Ovary (tissue), 7 donors: ENCODE measurements at regions not wholly inside any gene's neighbourhood (a gene's known extent, or its start where the extent isn't known, plus 50 kb on each side); places are given as distances from the start of the nearest gene placed in this dataset.

Source experiments
- DNase-seq, 5 donors: peaks; one replicate each; pipeline ENCODE4 v3.0.0-alpha.2; 2019 to 2020
- H3K27ac ChIP-seq, 2 donors: fragments of 200-600 bp; one replicate each; pipeline versions ENCODE4 v1.5.1 to v1.8.0; 2019 to 2022
- H3K27me3 ChIP-seq: fragments of 200-600 bp; one replicate; pipeline ENCODE4 v1.8.0; 2022
- H3K36me3 ChIP-seq: fragments of 200-600 bp; sonication (generic); one replicate; pipeline ENCODE4 v1.5.1; 2019
- H3K4me1 ChIP-seq: one replicate; pipeline ENCODE4 v1.8.1; 2013; ENCODE audit warnings: mild to moderate bottlenecking, moderate library complexity; ENCODE audit not compliant: insufficient read depth
- H3K4me3 ChIP-seq: fragments of 200-600 bp; sonication (generic); one replicate; pipeline ENCODE4 v1.5.1; 2017
- H3K9me3 ChIP-seq, 2 donors: fragments of 200-600 bp in 1 of 2; sonication (generic) in 1 of 2; one replicate each; pipeline versions ENCODE4 v1.5.1 to v1.8.1; 2013 to 2019; ENCODE audit warnings: mild to moderate bottlenecking in 1 of 2, moderate library complexity in 1 of 2
- EP300 ChIP-seq: sonication (generic); formaldehyde crosslinking; IDR thresholded peaks from one replicate; pipeline ENCODE4 v1.6.1; 2017; ENCODE audit warnings: antibody characterized with exemption
- POLR2A ChIP-seq: fragments of 450-650 bp; IDR thresholded peaks from one replicate; pipeline ENCODE4 v1.6.1; 2017; ENCODE audit warnings: antibody characterized with exemption, mild to moderate bottlenecking, moderate library complexity
- WGBS, 3 donors: extraction: QIAGEN DNeasy Blood & Tissue Kit in 1 of 3; methylation state at CpG; one replicate each; pipeline versions ENCODE4 v1.1.5 to v1.1.7; 2013 to 2017; 5-methylcytosine and 5-hydroxymethylcytosine counted together
- intact Hi-C, 4 donors: fragments of 100-400 bp; cut with DNase I; formaldehyde crosslinking; loops; one replicate each; pipeline versions ENCODE4 v1.11.0 to v1.15.1; 2022 to 2023
- TF ChIP-seq, protein P1 (sequence below), 3 donors: fragments of 450-650 bp in 2 of 3; fragments of 200-600 bp in 1 of 3; IDR thresholded peaks; one replicate each; pipeline versions ENCODE4 v1.5.1 to v1.8.0; 2016 to 2022; ENCODE audit warnings: antibody characterized with exemption in 3 of 3, mild to moderate bottlenecking in 1 of 3
- donor health status: DM: no; HTN: no; CAD: no; lungs with moderate emphysema.
- donor health status: DM: no; HTN: no; CAD: no.
- donor health status: Bipolar disorder and iron deficiency.
- donor health status: DM: no; HTN: no; CAD: no.
- donor health status: DM: yes; HTN: yes; CAD: no.

DNA sequence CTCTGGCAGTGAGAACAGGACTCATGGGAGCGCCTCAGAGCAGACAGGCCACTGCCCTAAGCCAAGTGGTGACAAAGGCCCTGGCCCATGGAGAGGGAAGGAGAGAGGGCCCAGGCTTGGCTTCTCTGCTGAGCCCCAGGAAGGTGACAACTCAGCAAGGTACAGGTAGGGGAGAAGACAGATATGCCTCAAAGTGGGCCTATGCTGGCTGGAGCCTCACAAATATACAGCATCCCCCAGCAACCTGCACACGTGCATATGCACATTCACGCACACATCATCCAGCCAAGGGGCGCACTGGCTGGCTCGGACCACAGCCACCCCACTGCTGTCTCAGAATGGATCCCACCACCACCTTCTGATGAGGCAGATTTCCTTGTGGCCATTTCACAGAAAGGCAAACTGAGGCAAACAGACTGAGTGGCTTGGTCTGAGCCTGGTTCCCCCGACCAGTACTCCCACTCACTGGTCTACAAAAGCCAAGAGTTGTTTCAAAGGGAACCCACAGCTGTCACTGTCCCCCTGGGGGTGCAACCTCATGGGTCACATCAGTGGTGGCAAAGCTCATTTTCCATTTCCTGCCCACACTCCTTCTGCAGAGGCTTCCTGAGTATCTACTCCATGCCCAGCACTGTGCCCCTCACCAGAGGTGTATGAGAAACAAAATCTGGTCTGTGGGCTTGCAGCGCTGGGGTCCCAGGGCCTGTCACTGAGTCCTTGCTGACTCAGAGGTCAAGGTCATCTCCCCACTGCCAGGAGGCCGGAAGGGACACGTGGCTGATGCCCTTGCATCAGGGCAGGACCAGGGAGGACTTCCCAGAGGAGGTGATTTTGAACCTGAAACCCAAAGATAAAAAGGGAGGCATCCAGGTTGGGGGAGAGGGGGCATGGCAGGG is 67.3 kb upstream of the PRR5 start:
- no peak overlapping the region for H3K27ac ChIP-seq
- H3K36me3 ChIP-seq = no peaks in the 10 kb centered on the region
- no peak for TF ChIP-seq POLR2A
- 65 to 75% (median 71%) methylated on average over 9 of the region's 9 CpGs for WGBS, 3 donors
- intact Hi-C loops = loop anchor here in 1 of 4 donors (10.0 kb wide), 1 partner anchor 1240 kb away; no protein-coding TSS in a partner anchor
- H3K4me1 ChIP-seq = no peaks in the 10 kb centered on the region
- no peak for DNase-seq
- H3K4me3 ChIP-seq = no peak overlapping the region
- H3K9me3 ChIP-seq = no peaks in the 10 kb centered on the region
- no peaks in the 10 kb centered on the region for H3K27me3 ChIP-seq

DNA sequence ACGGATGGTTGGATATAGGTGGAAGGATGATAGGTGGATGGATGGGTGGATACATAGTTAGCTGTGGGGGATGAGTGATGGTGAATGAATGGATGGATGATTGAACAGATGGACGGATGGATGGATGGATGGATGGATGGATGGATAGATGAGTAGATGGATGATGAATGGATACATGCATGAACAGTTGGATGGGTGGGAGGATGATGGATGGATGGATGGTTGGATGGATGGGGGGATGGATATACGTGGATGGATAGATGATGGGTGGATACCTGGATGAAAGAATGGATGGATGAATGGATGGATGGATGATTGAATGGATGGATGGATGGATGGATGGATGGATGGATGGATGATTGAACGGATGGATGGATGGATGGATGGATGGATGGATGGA is 68.4 kb upstream of the PRR5 start:
- Histone ChIP-seq H3K36me3 (no peaks in the 10 kb centered on the region), H3K27ac (no peak overlapping the region), H3K4me3 (no peak overlapping the region), H3K4me1 (no peaks in the 10 kb centered on the region), H3K9me3 (no peaks in the 10 kb centered on the region), H3K27me3 (no peaks in the 10 kb centered on the region)
- no peak for DNase-seq
- intact Hi-C loops = loop anchor here in 1 of 4 donors (10.0 kb wide), 1 partner anchor 1239 kb away; no protein-coding TSS in a partner anchor
- TF ChIP-seq, protein P1, sequence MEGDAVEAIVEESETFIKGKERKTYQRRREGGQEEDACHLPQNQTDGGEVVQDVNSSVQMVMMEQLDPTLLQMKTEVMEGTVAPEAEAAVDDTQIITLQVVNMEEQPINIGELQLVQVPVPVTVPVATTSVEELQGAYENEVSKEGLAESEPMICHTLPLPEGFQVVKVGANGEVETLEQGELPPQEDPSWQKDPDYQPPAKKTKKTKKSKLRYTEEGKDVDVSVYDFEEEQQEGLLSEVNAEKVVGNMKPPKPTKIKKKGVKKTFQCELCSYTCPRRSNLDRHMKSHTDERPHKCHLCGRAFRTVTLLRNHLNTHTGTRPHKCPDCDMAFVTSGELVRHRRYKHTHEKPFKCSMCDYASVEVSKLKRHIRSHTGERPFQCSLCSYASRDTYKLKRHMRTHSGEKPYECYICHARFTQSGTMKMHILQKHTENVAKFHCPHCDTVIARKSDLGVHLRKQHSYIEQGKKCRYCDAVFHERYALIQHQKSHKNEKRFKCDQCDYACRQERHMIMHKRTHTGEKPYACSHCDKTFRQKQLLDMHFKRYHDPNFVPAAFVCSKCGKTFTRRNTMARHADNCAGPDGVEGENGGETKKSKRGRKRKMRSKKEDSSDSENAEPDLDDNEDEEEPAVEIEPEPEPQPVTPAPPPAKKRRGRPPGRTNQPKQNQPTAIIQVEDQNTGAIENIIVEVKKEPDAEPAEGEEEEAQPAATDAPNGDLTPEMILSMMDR (IDR thresholded peaks at IDR 0.05) = no peak
- no peak for TF ChIP-seq EP300
- TF ChIP-seq POLR2A = no peak
- 81 to 90% (median 88%) methylated on average over 4 of the region's 4 CpGs for WGBS, 3 donors

DNA sequence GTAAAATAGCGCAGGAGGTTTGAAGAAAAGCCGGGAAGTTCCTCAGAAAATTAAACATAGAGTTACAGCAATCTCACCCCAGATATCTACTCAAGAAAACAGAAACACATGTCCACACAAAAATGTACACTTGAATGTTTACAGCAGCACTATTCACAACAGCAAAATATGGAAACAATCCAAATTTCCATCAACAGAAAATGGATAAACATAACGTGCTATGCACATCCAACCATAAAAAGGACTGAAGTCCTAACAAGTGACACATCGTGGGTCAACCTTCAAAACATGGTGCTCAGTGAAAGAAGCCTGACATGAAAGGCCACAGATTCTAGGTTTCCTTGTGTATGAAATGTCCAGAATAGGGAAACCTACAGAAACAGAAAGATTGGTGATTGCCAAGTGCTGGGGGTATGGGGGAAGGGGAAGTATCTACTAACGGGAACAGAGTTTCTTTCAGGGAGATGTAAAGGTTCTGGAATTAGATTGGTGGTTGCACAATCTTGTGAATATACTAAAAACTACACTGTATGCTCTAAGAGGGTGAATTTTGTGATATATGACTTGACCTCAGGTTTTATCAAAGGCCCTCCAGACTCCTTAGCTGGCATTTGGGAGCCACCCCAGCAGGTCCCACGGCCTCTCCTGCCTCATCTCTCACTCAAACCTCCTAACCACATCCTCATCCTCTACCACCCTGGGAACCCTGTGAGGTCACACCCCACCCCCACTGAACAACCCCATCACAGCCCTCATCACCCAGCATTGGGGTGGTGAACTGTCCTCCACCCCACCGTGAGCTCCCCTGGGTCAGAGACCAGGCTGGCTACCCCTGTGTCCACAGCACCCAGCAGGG is 69.2 kb upstream of the PRR5 start:
- Histone ChIP-seq H3K27me3 (no peaks in the 10 kb centered on the region), H3K27ac (no peak overlapping the region), H3K9me3 (no peaks in the 10 kb centered on the region), H3K36me3 (no peaks in the 10 kb centered on the region), H3K4me1 (no peaks in the 10 kb centered on the region), H3K4me3 (no peak overlapping the region)
- TF ChIP-seq EP300 (no peak), POLR2A (no peak)
- TF ChIP-seq, protein P1 (IDR thresholded peaks at IDR 0.05) = no peak
- WGBS, 3 donors = 40 to 51% (median 41%) methylated on average over 7 of the region's 7 CpGs
- no peak for DNase-seq
- intact Hi-C loops = loop anchor here in 1 of 4 donors (10.0 kb wide), 1 partner anchor 1238 kb away; no protein-coding TSS in a partner anchor

DNA sequence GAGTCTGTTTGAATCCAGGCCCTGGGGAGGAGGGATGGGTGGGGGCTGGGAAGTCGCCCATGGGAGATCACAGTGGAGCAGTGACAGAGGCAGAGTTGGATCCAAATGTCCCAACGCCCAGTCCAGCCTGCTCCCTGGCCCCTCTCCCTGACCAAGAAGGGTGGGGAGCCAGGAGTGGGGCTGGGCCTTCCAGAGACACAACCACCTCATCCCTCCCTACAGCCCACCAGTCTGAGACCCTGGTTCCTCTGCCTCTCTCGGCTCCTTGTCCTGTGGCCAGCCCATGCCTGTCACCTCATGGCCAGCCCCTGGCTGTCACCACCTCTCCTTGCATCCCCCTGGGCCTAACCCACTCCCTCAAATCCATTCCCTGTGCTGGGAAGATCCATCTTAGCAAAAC is 71.2 kb upstream of the PRR5 start:
- intact Hi-C loops = loop anchor here in 1 of 4 donors (10.0 kb wide), 1 partner anchor 1236 kb away; no protein-coding TSS in a partner anchor
- DNase-seq = no peak
- Histone ChIP-seq H3K9me3 (no peaks in the 10 kb centered on the region), H3K36me3 (no peaks in the 10 kb centered on the region), H3K27ac (no peak overlapping the region), H3K4me3 (no peak overlapping the region), H3K4me1 (no peaks in the 10 kb centered on the region), H3K27me3 (no peaks in the 10 kb centered on the region)
- WGBS, 3 donors = 85 to 92% (median 91%) methylated on average over 3 of the region's 3 CpGs
- TF ChIP-seq EP300 (no peak), POLR2A (no peak)
- TF ChIP-seq, protein P1 (IDR thresholded peaks at IDR 0.05) = no peak
